Esophagus muscularis mucosa (tissue), 4 donors: ENCODE measurements at regions not wholly inside any gene's neighbourhood (a gene's known extent, or its start where the extent isn't known, plus 50 kb on each side); places are given as distances from the start of the nearest gene placed in this dataset.

Source experiments
- DNase-seq: peaks from one replicate; pipeline ENCODE4 v3.0.0-alpha.2; 2017; ENCODE audit errors: extremely low spot score
- H3K27ac ChIP-seq, 4 donors: fragments of 200-600 bp; sonication (generic); replicated peaks in 1 of 4; 1 replicate in 3 of 4; 2 replicates in 1 of 4; pipeline ENCODE4 v1.5.1; 2016 to 2019; ENCODE audit warnings: mild to moderate bottlenecking in 1 of 4
- H3K27me3 ChIP-seq, 4 donors: fragments of 200-600 bp; sonication (generic); one replicate each; pipeline versions ENCODE4 v1.5.1 to v1.6.0; 2016 to 2019
- H3K36me3 ChIP-seq, 4 donors: fragments of 200-600 bp; sonication (generic); one replicate each; pipeline ENCODE4 v1.5.1; 2016 to 2019
- H3K4me1 ChIP-seq, 4 donors: fragments of 200-600 bp; sonication (generic); one replicate each; pipeline ENCODE4 v1.5.1; 2016 to 2019
- H3K4me3 ChIP-seq, 4 donors: fragments of 200-600 bp; sonication (generic); 1 replicate in 2 of 4; 2 replicates in 2 of 4; pipeline ENCODE4 v1.5.1; 2016 to 2019; ENCODE audit warnings: mild to moderate bottlenecking in 4 of 4, moderate library complexity in 1 of 4
- H3K9me3 ChIP-seq, 4 donors: fragments of 200-600 bp; sonication (generic); 1 replicate in 3 of 4; 2 replicates in 1 of 4; pipeline ENCODE4 v1.5.1; 2016 to 2019
- CTCF ChIP-seq, 3 experiments: fragments of 200-600 bp in 2 of 3; fragments of 450-650 bp in 1 of 3; sonication (generic) in 2 of 3; IDR thresholded peaks; one replicate each; pipeline ENCODE4 v1.5.1; 2017 to 2019; ENCODE audit warnings: antibody characterized with exemption in 3 of 3, mild to moderate bottlenecking in 2 of 3, moderate library complexity in 1 of 3
- EP300 ChIP-seq: sonication (generic); formaldehyde crosslinking; IDR thresholded peaks from one replicate; pipeline ENCODE4 v1.6.1; 2017; ENCODE audit warnings: antibody characterized with exemption
- POLR2A ChIP-seq: fragments of 450-650 bp; IDR thresholded peaks from one replicate; pipeline ENCODE4 v1.6.1; 2017; ENCODE audit warnings: antibody characterized with exemption, moderate library complexity, mild to moderate bottlenecking, low read depth
- POLR2AphosphoS5 ChIP-seq, 2 donors: sonication (generic); formaldehyde crosslinking; IDR thresholded peaks; one replicate each; pipeline ENCODE4 v1.6.1; 2017; ENCODE audit warnings: antibody characterized with exemption in 2 of 2
- WGBS: methylation state at CpG from one replicate; pipeline ENCODE4 v1.1.5; 2018; 5-methylcytosine and 5-hydroxymethylcytosine counted together
- intact Hi-C: fragments of 100-400 bp; cut with DNase I; formaldehyde crosslinking; loops from one replicate; pipeline ENCODE4 v1.15.1; 2023

- Histone ChIP-seq H3K27me3 (no peaks in the 10 kb centered on the region), H3K4me1 (peaks cover 0 to 4% (median 3%) of the 10 kb centered on the region in 4 donors), H3K36me3 (no peaks in the 10 kb centered on the region), H3K9me3 (no peaks in the 10 kb centered on the region), H3K4me3 (no peak overlapping the region), H3K27ac (no peak overlapping the region)
- intact Hi-C loops, result no loop called here
- WGBS, result 91% methylated on average over 4 of the region's 4 CpGs
- no peak for TF ChIP-seq POLR2A
- no peak for TF ChIP-seq EP300
- no peak for TF ChIP-seq POLR2AphosphoS5 (IDR thresholded peaks at IDR 0.05)
- TF ChIP-seq CTCF (IDR thresholded peaks at IDR 0.05), result no peak
- no peak for DNase-seq
Observed at GRCh38 chr18:59057493-59057795, 82.2 kb upstream of the SEC11C start.

GRCh38 chr18:59057969-59058368 lies 81.7 kb upstream of the SEC11C start:
- Histone ChIP-seq H3K9me3 (no peaks in the 10 kb centered on the region), H3K4me1 (peaks cover 0 to 4% (median 3%) of the 10 kb centered on the region in 4 donors), H3K27ac (no peak overlapping the region), H3K36me3 (no peaks in the 10 kb centered on the region), H3K27me3 (no peaks in the 10 kb centered on the region), H3K4me3 (no peak overlapping the region)
- no peak for DNase-seq
- WGBS, result 35% methylated on average over 4 of the region's 4 CpGs
- TF ChIP-seq EP300 (no peak), POLR2AphosphoS5 (IDR thresholded peaks at IDR 0.05) (no peak), CTCF (IDR thresholded peaks at IDR 0.05) (no peak), POLR2A (no peak)
- intact Hi-C loops, result no loop called here

- DNase-seq, result no peak
- no peak overlapping the region for H3K4me3 ChIP-seq
- no peak overlapping the region for H3K27ac ChIP-seq
- H3K27me3 ChIP-seq, result no peaks in the 10 kb centered on the region
- H3K36me3 ChIP-seq, result no peaks in the 10 kb centered on the region
- intact Hi-C loops, result no loop called here
- peaks cover 0 to 4% (median 3%) of the 10 kb centered on the region in 4 donors for H3K4me1 ChIP-seq
- 97% methylated on average over 4 of the region's 4 CpGs for WGBS
- TF ChIP-seq EP300 (no peak), CTCF (IDR thresholded peaks at IDR 0.05) (no peak), POLR2A (no peak)
- H3K9me3 ChIP-seq, result no peaks in the 10 kb centered on the region
Observed at GRCh38 chr18:59059140-59059539, 80.5 kb upstream of the SEC11C start.

GRCh38 chr18:59060551-59060950 lies 79.1 kb upstream of the SEC11C start:
- intact Hi-C loops, result no loop called here
- Histone ChIP-seq H3K4me3 (no peak overlapping the region), H3K27me3 (no peaks in the 10 kb centered on the region), H3K4me1 (peaks cover 0 to 4% (median 1%) of the 10 kb centered on the region in 4 donors), H3K36me3 (no peaks in the 10 kb centered on the region), H3K27ac (no peak overlapping the region), H3K9me3 (no peaks in the 10 kb centered on the region)
- TF ChIP-seq POLR2AphosphoS5 (IDR thresholded peaks at IDR 0.05) (no peak), EP300 (no peak), POLR2A (no peak), CTCF (IDR thresholded peaks at IDR 0.05) (no peak)
- DNase-seq, result no peak
- WGBS, result 73% methylated on average over 3 of the region's 3 CpGs

GRCh38 chr18:59061914-59062642 lies 77.6 kb upstream of the SEC11C start:
- TF ChIP-seq POLR2A (no peak), CTCF (IDR thresholded peaks at IDR 0.05) (no peak), POLR2AphosphoS5 (IDR thresholded peaks at IDR 0.05) (no peak), EP300 (no peak)

More at GRCh38 chr18:59061914-59062642, 77.6 kb upstream of the SEC11C start:
- no peak overlapping the region for H3K27ac ChIP-seq
- no peaks in the 10 kb centered on the region for H3K36me3 ChIP-seq
- no peak for DNase-seq
- H3K4me3 ChIP-seq, result no peak overlapping the region
- H3K4me1 ChIP-seq, result peaks cover 0 to under 1% (median 0%) of the 10 kb centered on the region in 4 donors
- intact Hi-C loops, result no loop called here
- H3K27me3 ChIP-seq, result no peaks in the 10 kb centered on the region
- 94% methylated on average over 14 of the region's 14 CpGs for WGBS
- no peaks in the 10 kb centered on the region for H3K9me3 ChIP-seq
